ENCODE measurements at regions not wholly inside any gene's neighbourhood (a gene's known extent, or its start where the extent isn't known, plus 50 kb on each side); places are given as distances from the start of the nearest gene placed in this dataset.
"Not testable (repeated sequence)": the region's sequence is repeated elsewhere in the genome, so short reads cannot be mapped to it uniquely, and the experiment has no call there.

- no peaks in the 10 kb centered on the region for H3K4me1 Mint-ChIP-seq (ENCODE audit: low read depth)
- no peak for DNase-seq (ENCODE audit: low spot score)
- no peaks in the 10 kb centered on the region for H3K27me3 Mint-ChIP-seq (ENCODE audit: insufficient read depth)
- no peak overlapping the region for H3K4me3 Mint-ChIP-seq
- H3K27ac Mint-ChIP-seq: no peak overlapping the region
- no peaks in the 10 kb centered on the region for H3K36me3 Mint-ChIP-seq (ENCODE audit: low read depth)
- H3K9me3 Mint-ChIP-seq: no peaks in the 10 kb centered on the region
- intact Hi-C loops (cut with micrococcal nuclease): no loop called here
Observed at GRCh38 chr2:144984038-144984437, 464.1 kb upstream of the ZEB2 start.

GRCh38 chr2:144983107-144983506 is 463.2 kb upstream of the ZEB2 start:
- no peak for DNase-seq (ENCODE audit: low spot score)
- H3K27ac Mint-ChIP-seq: no peak overlapping the region
- no peaks in the 10 kb centered on the region for H3K36me3 Mint-ChIP-seq (ENCODE audit: low read depth)
- intact Hi-C loops (cut with micrococcal nuclease): no loop called here
- no peaks in the 10 kb centered on the region for H3K27me3 Mint-ChIP-seq (ENCODE audit: insufficient read depth)
- H3K4me1 Mint-ChIP-seq (ENCODE audit: low read depth): no peaks in the 10 kb centered on the region
- no peaks in the 10 kb centered on the region for H3K9me3 Mint-ChIP-seq
- H3K4me3 Mint-ChIP-seq: no peak overlapping the region

GRCh38 chr2:144982481-144982880 is 462.6 kb upstream of the ZEB2 start:
- H3K27ac Mint-ChIP-seq: no peak overlapping the region
- H3K27me3 Mint-ChIP-seq (ENCODE audit: insufficient read depth): no peaks in the 10 kb centered on the region
- DNase-seq (ENCODE audit: low spot score): no peak
- intact Hi-C loops (cut with micrococcal nuclease): no loop called here
- H3K4me1 Mint-ChIP-seq (ENCODE audit: low read depth): no peaks in the 10 kb centered on the region
- no peaks in the 10 kb centered on the region for H3K36me3 Mint-ChIP-seq (ENCODE audit: low read depth)
- H3K9me3 Mint-ChIP-seq: no peaks in the 10 kb centered on the region
- no peak overlapping the region for H3K4me3 Mint-ChIP-seq

- H3K27me3 Mint-ChIP-seq (ENCODE audit: insufficient read depth): no peaks in the 10 kb centered on the region
- DNase-seq (ENCODE audit: low spot score): no peak
- intact Hi-C loops (cut with micrococcal nuclease): no loop called here
- no peaks in the 10 kb centered on the region for H3K4me1 Mint-ChIP-seq (ENCODE audit: low read depth)
- peaks cover 2% of the 10 kb centered on the region for H3K9me3 Mint-ChIP-seq
- no peaks in the 10 kb centered on the region for H3K36me3 Mint-ChIP-seq (ENCODE audit: low read depth)
- no peak overlapping the region for H3K4me3 Mint-ChIP-seq
- no peak overlapping the region for H3K27ac Mint-ChIP-seq
Observed at GRCh38 chr2:144975881-144976280, 456.0 kb upstream of the ZEB2 start.

- Mint-ChIP-seq H3K9me3 (peaks cover 14% of the 10 kb centered on the region), H3K36me3 (ENCODE audit: low read depth) (no peaks in the 10 kb centered on the region), H3K27me3 (ENCODE audit: insufficient read depth) (peaks cover 2% of the 10 kb centered on the region), H3K27ac (no peak overlapping the region), H3K4me1 (ENCODE audit: low read depth) (no peaks in the 10 kb centered on the region), H3K4me3 (no peak overlapping the region)
- no peak for DNase-seq (ENCODE audit: low spot score)
- intact Hi-C loops (cut with micrococcal nuclease): no loop called here
Observed at GRCh38 chr2:144972676-144973075, 452.8 kb upstream of the ZEB2 start.

GRCh38 chr2:144971786-144972335 is 451.9 kb upstream of the ZEB2 start:
- intact Hi-C loops (cut with micrococcal nuclease): no loop called here

GRCh38 chr2:144970410-144970809 is 450.5 kb upstream of the ZEB2 start:
- peaks cover 18% of the 10 kb centered on the region for H3K9me3 Mint-ChIP-seq
- H3K27me3 Mint-ChIP-seq (ENCODE audit: insufficient read depth); intact Hi-C loops (cut with micrococcal nuclease); H3K27ac Mint-ChIP-seq; H3K4me3 Mint-ChIP-seq; H3K4me1 Mint-ChIP-seq (ENCODE audit: low read depth); DNase-seq (ENCODE audit: low spot score); H3K36me3 Mint-ChIP-seq (ENCODE audit: low read depth): not testable (repeated sequence)

More at GRCh38 chr2:144971786-144972335, 451.9 kb upstream of the ZEB2 start:
- no peaks in the 10 kb centered on the region for H3K36me3 Mint-ChIP-seq (ENCODE audit: low read depth)
- peaks cover 2% of the 10 kb centered on the region for H3K27me3 Mint-ChIP-seq (ENCODE audit: insufficient read depth)
- H3K9me3 Mint-ChIP-seq: peaks cover 14% of the 10 kb centered on the region
- no peak for DNase-seq (ENCODE audit: low spot score)
- no peak overlapping the region for H3K4me3 Mint-ChIP-seq
- no peak overlapping the region for H3K27ac Mint-ChIP-seq
- no peaks in the 10 kb centered on the region for H3K4me1 Mint-ChIP-seq (ENCODE audit: low read depth)

GRCh38 chr2:144969564-144969963 is 449.6 kb upstream of the ZEB2 start:
- H3K36me3 Mint-ChIP-seq (ENCODE audit: low read depth); H3K27me3 Mint-ChIP-seq (ENCODE audit: insufficient read depth): not testable (repeated sequence)

GRCh38 chr2:144967961-144968360 is 448.0 kb upstream of the ZEB2 start:
- no peak overlapping the region for H3K27ac Mint-ChIP-seq
- H3K4me1 Mint-ChIP-seq (ENCODE audit: low read depth): no peaks in the 10 kb centered on the region
- peaks cover 32% of the 10 kb centered on the region for H3K9me3 Mint-ChIP-seq
- H3K27me3 Mint-ChIP-seq (ENCODE audit: insufficient read depth): peaks cover 2% of the 10 kb centered on the region
- H3K4me3 Mint-ChIP-seq: no peak overlapping the region
- DNase-seq (ENCODE audit: low spot score): no peak
- intact Hi-C loops (cut with micrococcal nuclease): no loop called here
- H3K36me3 Mint-ChIP-seq (ENCODE audit: low read depth): no peaks in the 10 kb centered on the region

More at GRCh38 chr2:144969564-144969963, 449.6 kb upstream of the ZEB2 start:
- H3K27ac Mint-ChIP-seq; H3K4me1 Mint-ChIP-seq (ENCODE audit: low read depth); intact Hi-C loops (cut with micrococcal nuclease); DNase-seq (ENCODE audit: low spot score); H3K4me3 Mint-ChIP-seq: not testable (repeated sequence)
- peaks cover 23% of the 10 kb centered on the region for H3K9me3 Mint-ChIP-seq

- Mint-ChIP-seq H3K4me1 (ENCODE audit: low read depth) (no peaks in the 10 kb centered on the region), H3K36me3 (ENCODE audit: low read depth) (no peaks in the 10 kb centered on the region), H3K4me3 (no peak overlapping the region), H3K27ac (no peak overlapping the region), H3K27me3 (ENCODE audit: insufficient read depth) (peaks cover 2% of the 10 kb centered on the region), H3K9me3 (peaks cover 30% of the 10 kb centered on the region)
- DNase-seq (ENCODE audit: low spot score): no peak
- intact Hi-C loops (cut with micrococcal nuclease): no loop called here
Observed at GRCh38 chr2:144965172-144965571, 445.3 kb upstream of the ZEB2 start.

- Mint-ChIP-seq H3K27ac (no peak overlapping the region), H3K4me3 (no peak overlapping the region), H3K4me1 (ENCODE audit: low read depth) (no peaks in the 10 kb centered on the region), H3K9me3 (peaks cover 23% of the 10 kb centered on the region), H3K36me3 (ENCODE audit: low read depth) (no peaks in the 10 kb centered on the region), H3K27me3 (ENCODE audit: insufficient read depth) (peaks cover 2% of the 10 kb centered on the region)
- intact Hi-C loops (cut with micrococcal nuclease): no loop called here
- DNase-seq (ENCODE audit: low spot score): no peak
Observed at GRCh38 chr2:144963031-144963430, 443.1 kb upstream of the ZEB2 start.

- H3K36me3 Mint-ChIP-seq (ENCODE audit: low read depth): no peaks in the 10 kb centered on the region
Observed at GRCh38 chr2:144959416-144959815, 439.5 kb upstream of the ZEB2 start.

GRCh38 chr2:144950899-144951560 is 431.1 kb upstream of the ZEB2 start:
- no peaks in the 10 kb centered on the region for H3K27me3 Mint-ChIP-seq (ENCODE audit: insufficient read depth)
- no peak overlapping the region for H3K27ac Mint-ChIP-seq
- intact Hi-C loops (cut with micrococcal nuclease): no loop called here
- no peaks in the 10 kb centered on the region for H3K9me3 Mint-ChIP-seq
- DNase-seq (ENCODE audit: low spot score): no peak
- H3K36me3 Mint-ChIP-seq (ENCODE audit: low read depth): no peaks in the 10 kb centered on the region
- H3K4me3 Mint-ChIP-seq: no peak overlapping the region
- H3K4me1 Mint-ChIP-seq (ENCODE audit: low read depth): no peaks in the 10 kb centered on the region

More at GRCh38 chr2:144959416-144959815, 439.5 kb upstream of the ZEB2 start:
- peaks cover 12% of the 10 kb centered on the region for H3K9me3 Mint-ChIP-seq
- H3K27me3 Mint-ChIP-seq (ENCODE audit: insufficient read depth): no peaks in the 10 kb centered on the region
- H3K4me1 Mint-ChIP-seq (ENCODE audit: low read depth): no peaks in the 10 kb centered on the region
- intact Hi-C loops (cut with micrococcal nuclease): no loop called here
- no peak for DNase-seq (ENCODE audit: low spot score)
- H3K27ac Mint-ChIP-seq: no peak overlapping the region
- H3K4me3 Mint-ChIP-seq: no peak overlapping the region

Data from activated T-helper 1 cell treated with anti-CD3 and anti-CD28 coated beads, Interleukin-12 subunit alpha, Interleukin-12 subunit beta, Interleukin-2, Interleukin-4 antibody, amounts not matched to agents 30 ng/mL and 10 ng/mL and 1 ng/mL, durations not matched to agents 14 hours and 24 hours and 36 hours (primary cell).